H9 (cell line): ENCODE measurements at regions not wholly inside any gene's neighbourhood (a gene's known extent, or its start where the extent isn't known, plus 50 kb on each side); places are given as distances from the start of the nearest gene placed in this dataset.

Experiments
- DNase-seq: peaks from one replicate; pipeline ENCODE4 v3.0.0-alpha.2; 2017
- H2AFZ ChIP-seq: one replicate; pipeline ENCODE4 v1.6.1; 2013; ENCODE audit warnings: mild to moderate bottlenecking, low read length, control low read depth, moderate library complexity
- H2AK5ac ChIP-seq: 2 replicates; pipeline ENCODE4 v1.6.1; 2013; ENCODE audit warnings: low read length, control low read depth, mixed read lengths; ENCODE audit not compliant: insufficient read length
- H2BK120ac ChIP-seq: one replicate; pipeline ENCODE4 v1.6.1; 2013; ENCODE audit warnings: low read depth, mild to moderate bottlenecking, low read length, control low read depth, inconsistent platforms; ENCODE audit not compliant: poor library complexity, severe bottlenecking
- H2BK12ac ChIP-seq: 2 replicates; pipeline ENCODE4 v1.6.1; 2013; ENCODE audit warnings: low read length, control low read depth, mixed read lengths, low read depth; ENCODE audit not compliant: insufficient read length
- H2BK15ac ChIP-seq: 2 replicates; pipeline ENCODE4 v1.6.1; 2013; ENCODE audit warnings: low read depth, low read length, control low read depth
- H2BK20ac ChIP-seq: one replicate; pipeline ENCODE4 v1.6.1; 2013; ENCODE audit warnings: low read depth, mild to moderate bottlenecking, low read length, control low read depth, inconsistent platforms; ENCODE audit not compliant: poor library complexity, severe bottlenecking
- H2BK5ac ChIP-seq: 2 replicates; pipeline ENCODE4 v1.6.1; 2013; ENCODE audit warnings: low read length, control low read depth, mixed read lengths; ENCODE audit not compliant: insufficient read length
- H3K14ac ChIP-seq: 2 replicates; pipeline ENCODE4 v1.6.1; 2013; ENCODE audit warnings: low read length, control low read depth; ENCODE audit not compliant: insufficient read depth
- H3K18ac ChIP-seq: 2 replicates; pipeline ENCODE4 v1.6.1; 2013; ENCODE audit warnings: low read depth, mild to moderate bottlenecking, mixed read lengths, low read length, control low read depth; ENCODE audit not compliant: insufficient read length
- H3K23ac ChIP-seq: 2 replicates; pipeline ENCODE4 v1.6.1; 2013; ENCODE audit warnings: low read length, control low read depth, mixed read lengths, low read depth; ENCODE audit not compliant: insufficient read length
- H3K23me2 ChIP-seq: 2 replicates; pipeline ENCODE4 v1.6.1; 2013; ENCODE audit warnings: low read depth, mild to moderate bottlenecking, mixed read lengths, low read length, control low read depth; ENCODE audit not compliant: insufficient read length, poor library complexity, severe bottlenecking
- H3K27ac ChIP-seq: 2 replicates; pipeline ENCODE4 v1.5.1; 2013; ENCODE audit warnings: low read length, control low read depth, mixed read lengths, low read depth; ENCODE audit not compliant: insufficient read length
- H3K27me3 ChIP-seq: 2 replicates; pipeline ENCODE4 v1.6.1; 2013; ENCODE audit warnings: low read length, control low read depth, inconsistent platforms; ENCODE audit not compliant: insufficient read depth
- H3K4ac ChIP-seq: 2 replicates; pipeline ENCODE4 v1.6.1; 2013; ENCODE audit warnings: low read depth, mild to moderate bottlenecking, control low read depth, inconsistent platforms, low read length, moderate library complexity
- H3K4me1 ChIP-seq: 2 replicates; pipeline ENCODE4 v1.6.1; 2013; ENCODE audit warnings: low read length, control low read depth, inconsistent platforms; ENCODE audit not compliant: insufficient read depth
- H3K4me2 ChIP-seq: 2 replicates; pipeline ENCODE4 v1.6.1; 2013; ENCODE audit warnings: low read length, control low read depth, mixed read lengths; ENCODE audit not compliant: insufficient read length, insufficient read depth
- H3K56ac ChIP-seq: 2 replicates; pipeline ENCODE4 v1.6.1; 2013; ENCODE audit warnings: low read depth, mild to moderate bottlenecking, mixed read lengths, low read length, control low read depth; ENCODE audit not compliant: insufficient read length
- H3K79me1 ChIP-seq: 2 replicates; pipeline ENCODE4 v1.6.1; 2013; ENCODE audit warnings: low read depth, mild to moderate bottlenecking, moderate library complexity, low read length, control low read depth, inconsistent platforms; ENCODE audit not compliant: insufficient read depth, poor library complexity, severe bottlenecking
- H3K79me2 ChIP-seq: 2 replicates; pipeline ENCODE4 v1.6.1; 2013; ENCODE audit warnings: low read length, control low read depth, inconsistent platforms; ENCODE audit not compliant: insufficient read depth
- H3K9ac ChIP-seq: 2 replicates; pipeline ENCODE4 v1.6.1; 2013; ENCODE audit warnings: low read length, control low read depth, mixed read lengths; ENCODE audit not compliant: insufficient read length; ENCODE audit errors: extremely low read depth
- H3K9me3 ChIP-seq: one replicate; pipeline ENCODE4 v1.6.1; 2013; ENCODE audit warnings: low read depth, low read length, inconsistent platforms; ENCODE audit not compliant: control insufficient read depth
- H3T11ph ChIP-seq: one replicate; pipeline ENCODE4 v1.6.1; 2013; ENCODE audit warnings: mild to moderate bottlenecking, low read length, control low read depth, inconsistent platforms
- H4K20me1 ChIP-seq: one replicate; pipeline ENCODE4 v1.6.1; 2013; ENCODE audit not compliant: control insufficient read depth, insufficient read length, insufficient read depth
- H4K5ac ChIP-seq: 2 replicates; pipeline ENCODE4 v1.6.1; 2013; ENCODE audit warnings: low read depth, mild to moderate bottlenecking, mixed read lengths, low read length, control low read depth; ENCODE audit not compliant: insufficient read length
- H4K8ac ChIP-seq: replicated peaks from 2 replicates; pipeline ENCODE4 v1.6.1; 2013; ENCODE audit warnings: low read length, control low read depth, mixed read lengths, low read depth; ENCODE audit not compliant: insufficient read length
- H4K91ac ChIP-seq: 2 replicates; pipeline ENCODE4 v1.6.1; 2013; ENCODE audit warnings: low read depth, mild to moderate bottlenecking, moderate library complexity, mixed read lengths, low read length, control low read depth; ENCODE audit not compliant: insufficient read length
- H3K27ac Mint-ChIP-seq, 3 experiments: 2 replicates in 2 of 3; 3 replicates in 1 of 3; pipeline ENCODE4 v1.8.0; 2020 to 2021; ENCODE audit warnings: mixed read lengths in 3 of 3, mild to moderate bottlenecking in 1 of 3, moderate library complexity in 1 of 3
- H3K27me3 Mint-ChIP-seq: 2 replicates; pipeline ENCODE4 v1.8.0; 2021; ENCODE audit warnings: low read depth, mild to moderate bottlenecking, moderate library complexity, mixed read lengths
- H3K36me3 Mint-ChIP-seq, 3 experiments: 2 replicates in 2 of 3; 3 replicates in 1 of 3; pipeline ENCODE4 v1.8.0; 2020 to 2021; ENCODE audit warnings: low read depth in 3 of 3, mixed read lengths in 3 of 3; ENCODE audit not compliant: insufficient read depth in 1 of 3
- H3K4me1 Mint-ChIP-seq, 2 experiments: 2 replicates each; pipeline ENCODE4 v1.8.0; 2020; ENCODE audit warnings: mixed read lengths in 2 of 2
- H3K4me3 Mint-ChIP-seq, 2 experiments: 2 replicates in 1 of 2; 3 replicates in 1 of 2; pipeline ENCODE4 v1.8.0; 2020 to 2021; ENCODE audit warnings: mild to moderate bottlenecking in 2 of 2, mixed read lengths in 2 of 2, moderate library complexity in 1 of 2
- H3K9me3 Mint-ChIP-seq, 2 experiments: 2 replicates in 1 of 2; 3 replicates in 1 of 2; pipeline ENCODE4 v1.8.0; 2020; ENCODE audit warnings: mild to moderate bottlenecking in 2 of 2, mixed read lengths in 2 of 2, moderate library complexity in 1 of 2
- CTCF ChIP-seq: fragments of 200-600 bp; sonication (generic); conservative IDR thresholded peaks from 3 replicates; pipeline ENCODE4 v1.8.0; 2021; ENCODE audit warnings: antibody characterized with exemption, mild to moderate bottlenecking
- WGBS: extraction: QIAGEN DNeasy Blood & Tissue Kit; methylation state at CpG from one replicate; pipeline ENCODE4 v1.1.7; 2013; ENCODE audit warnings: missing lambda C conversion rate, low lambda C conversion rate, mixed read lengths; ENCODE audit not compliant: insufficient read length; ENCODE audit errors: extremely low coverage; 5-methylcytosine and 5-hydroxymethylcytosine counted together

DNA sequence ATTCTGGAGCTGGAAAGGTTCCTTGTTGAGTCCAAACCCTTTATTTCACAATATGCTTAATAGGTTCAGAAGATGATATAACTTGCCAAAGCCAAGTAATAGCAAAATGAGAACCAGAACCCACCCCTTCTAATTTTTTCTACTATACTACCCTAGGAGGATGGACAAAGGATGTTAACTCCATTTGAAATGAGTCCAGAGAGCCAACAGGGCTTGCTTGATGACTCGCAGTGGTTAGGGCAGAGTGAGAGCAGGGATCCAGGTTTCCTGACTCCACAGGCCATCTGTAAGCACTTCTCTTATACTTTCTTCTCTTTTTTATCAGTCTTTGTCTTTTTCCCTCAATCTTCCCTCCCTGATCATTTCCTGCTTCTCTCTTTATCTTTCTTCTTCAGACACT lies 668.1 kb downstream of the MED13L start:
- no peak overlapping the region for H2AFZ ChIP-seq
- DNase-seq = no peak
- H3K9me3 ChIP-seq = no peaks in the 10 kb centered on the region
- H2AK5ac ChIP-seq = no peak overlapping the region
- no peak overlapping the region for H3K27ac ChIP-seq
- no peak overlapping the region for H4K91ac ChIP-seq
- H3K18ac ChIP-seq = no peak overlapping the region
- Mint-ChIP-seq H3K27ac (no peak overlapping the region), H3K9me3 (peaks cover 0 to 5% of the 10 kb centered on the region in 2 experiments; a peak in 1 of 5 replicates), H3K36me3 (no peaks in the 10 kb centered on the region), H3K4me1 (0 out of 4 replicates have a peak, but pooled peaks cover 0 to 4% of the 10 kb centered on the region in 2 experiments), H3K4me3 (no peak overlapping the region), H3K27me3 (peaks cover 21% of the 10 kb centered on the region)
- H2BK15ac ChIP-seq = no peak overlapping the region
- no peak overlapping the region for H3K14ac ChIP-seq
- no CpG with 5 or more reads among the region's 1 CpG for WGBS
- no peaks in the 10 kb centered on the region for H3K79me2 ChIP-seq
- no peak overlapping the region for H3K23ac ChIP-seq
- no peak overlapping the region for H3T11ph ChIP-seq
- TF ChIP-seq CTCF = no peak
- no peaks in the 10 kb centered on the region for H3K23me2 ChIP-seq
- H3K79me1 ChIP-seq = no peaks in the 10 kb centered on the region
- no peaks in the 10 kb centered on the region for H4K20me1 ChIP-seq
- H2BK5ac ChIP-seq = no peak overlapping the region
- H2BK12ac ChIP-seq = no peak overlapping the region
- H2BK120ac ChIP-seq = no peak overlapping the region
- H4K8ac ChIP-seq = no peak overlapping the region
- no peak overlapping the region for H3K9ac ChIP-seq
- H3K4me1 ChIP-seq = no peaks in the 10 kb centered on the region
- no peak overlapping the region for H2BK20ac ChIP-seq
- H3K27me3 ChIP-seq = no peaks in the 10 kb centered on the region; the same call in 1 of the 2 replicates
- H3K56ac ChIP-seq = no peak overlapping the region
- no peak overlapping the region for H3K4me2 ChIP-seq
- no peak overlapping the region for H4K5ac ChIP-seq
- H3K4ac ChIP-seq = no peak overlapping the region
